Muscle layer of duodenum (tissue), 2 donors: ENCODE measurements at regions not wholly inside any gene's neighbourhood (a gene's known extent, or its start where the extent isn't known, plus 50 kb on each side); places are given as distances from the start of the nearest gene placed in this dataset.
"Not testable (repeated sequence)": the region's sequence is repeated elsewhere in the genome, so short reads cannot be mapped to it uniquely, and the experiment has no call there.

Experiments
- H3K27ac ChIP-seq: one replicate; pipeline ENCODE4 v1.7.0; 2013; ENCODE audit warnings: mild to moderate bottlenecking, low read length
- H3K27me3 ChIP-seq: one replicate; pipeline ENCODE4 v1.7.0; 2013; ENCODE audit warnings: low read depth, mild to moderate bottlenecking, control low read depth, low read length
- H3K36me3 ChIP-seq, 2 donors: one replicate each; pipeline ENCODE4 v1.7.0; 2013; ENCODE audit warnings: low read length in 2 of 2, control low read depth in 1 of 2, mild to moderate bottlenecking in 1 of 2; ENCODE audit not compliant: insufficient read depth in 2 of 2, control insufficient read depth in 1 of 2
- H3K4me1 ChIP-seq, 2 donors: one replicate each; pipeline ENCODE4 v1.7.0; 2013; ENCODE audit warnings: low read length in 2 of 2, mild to moderate bottlenecking in 2 of 2, control low read depth in 1 of 2, moderate library complexity in 1 of 2; ENCODE audit not compliant: insufficient read depth in 2 of 2, control insufficient read depth in 1 of 2
- H3K4me3 ChIP-seq, 2 donors: one replicate each; pipeline ENCODE4 v1.7.0; 2013; ENCODE audit warnings: low read length in 2 of 2, low read depth in 1 of 2, mild to moderate bottlenecking in 1 of 2
- H3K9me3 ChIP-seq, 2 donors: one replicate each; pipeline ENCODE4 v1.7.0; 2013; ENCODE audit warnings: low read length in 2 of 2, control low read depth in 1 of 2, mild to moderate bottlenecking in 1 of 2; ENCODE audit not compliant: control insufficient read depth in 1 of 2
- donor health status: healthy.

DNA sequence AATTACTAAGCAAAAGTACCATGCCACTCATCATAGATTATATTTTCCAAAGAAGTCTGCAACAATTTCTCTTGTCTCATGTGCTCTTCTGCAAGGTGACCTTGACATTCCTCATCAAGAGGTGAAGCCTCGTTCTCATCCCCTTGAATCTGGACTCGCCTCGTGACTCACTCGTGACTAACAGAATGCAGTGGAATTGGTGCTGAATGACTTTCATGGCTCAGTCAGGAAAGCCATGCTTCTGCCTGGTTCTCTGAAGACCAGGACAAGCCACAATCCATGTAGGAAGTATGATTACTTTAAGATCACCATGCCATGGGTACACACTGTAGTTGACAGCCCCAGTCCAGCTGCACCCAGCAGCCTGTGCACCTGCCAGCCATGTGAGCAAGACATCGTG lies 335.8 kb downstream of the GADD45G start:
- H3K4me1 ChIP-seq, result peaks cover 0 to 5% of the 10 kb centered on the region in 2 donors
- H3K27me3 ChIP-seq, result no peaks in the 10 kb centered on the region
- no peak overlapping the region for H3K27ac ChIP-seq
- no peaks in the 10 kb centered on the region for H3K36me3 ChIP-seq
- H3K9me3 ChIP-seq, result no peaks in the 10 kb centered on the region
- no peak overlapping the region for H3K4me3 ChIP-seq

DNA sequence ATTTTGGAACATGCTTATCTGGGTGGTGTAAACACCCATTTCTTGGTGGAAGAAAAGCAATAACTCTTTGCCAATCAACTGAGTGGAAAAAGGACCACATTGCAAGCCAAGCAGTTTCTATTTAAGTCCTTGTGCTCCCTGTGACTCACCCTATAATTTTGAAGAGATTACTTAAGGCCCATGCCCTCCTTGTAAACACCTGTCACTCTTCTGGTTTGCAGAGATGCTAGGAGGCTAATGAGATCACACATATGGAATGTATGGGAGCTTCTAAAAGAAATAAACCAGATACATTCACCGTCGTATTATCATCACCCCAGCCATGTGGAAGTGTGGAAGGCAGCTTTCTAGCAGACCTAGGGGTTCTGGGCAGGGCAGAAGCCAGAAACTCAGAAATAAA lies 337.1 kb downstream of the GADD45G start:
- Histone ChIP-seq H3K9me3 (no peaks in the 10 kb centered on the region), H3K27me3 (no peaks in the 10 kb centered on the region), H3K4me3 (no peak overlapping the region), H3K4me1 (peaks cover 0 to 9% of the 10 kb centered on the region in 2 donors), H3K27ac (no peak overlapping the region), H3K36me3 (no peaks in the 10 kb centered on the region)

DNA sequence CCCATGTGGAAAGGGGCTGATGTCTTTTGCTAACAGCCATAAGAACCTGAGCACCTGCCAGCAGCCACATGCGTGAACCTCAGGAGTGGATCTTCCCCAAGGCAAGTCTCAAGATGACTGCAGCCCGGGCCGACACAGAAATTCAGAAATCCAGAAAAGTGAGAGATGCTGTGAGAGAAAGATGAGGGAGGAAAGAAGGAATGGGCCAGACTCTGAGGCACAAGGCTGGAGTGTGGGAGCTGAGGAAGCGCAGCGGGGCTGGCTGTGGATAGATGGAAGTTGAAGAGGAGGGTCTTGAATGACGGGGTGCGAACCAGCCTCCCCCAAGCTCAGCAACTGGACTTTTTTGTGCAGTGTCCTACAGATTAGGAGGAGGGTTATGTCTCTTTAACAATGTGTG lies 337.8 kb downstream of the GADD45G start:
- no peak overlapping the region for H3K27ac ChIP-seq
- peaks cover 0 to 9% of the 10 kb centered on the region in 2 donors for H3K4me1 ChIP-seq
- H3K9me3 ChIP-seq, result no peaks in the 10 kb centered on the region
- H3K27me3 ChIP-seq, result no peaks in the 10 kb centered on the region
- H3K36me3 ChIP-seq, result no peaks in the 10 kb centered on the region
- H3K4me3 ChIP-seq, result no peak overlapping the region

DNA sequence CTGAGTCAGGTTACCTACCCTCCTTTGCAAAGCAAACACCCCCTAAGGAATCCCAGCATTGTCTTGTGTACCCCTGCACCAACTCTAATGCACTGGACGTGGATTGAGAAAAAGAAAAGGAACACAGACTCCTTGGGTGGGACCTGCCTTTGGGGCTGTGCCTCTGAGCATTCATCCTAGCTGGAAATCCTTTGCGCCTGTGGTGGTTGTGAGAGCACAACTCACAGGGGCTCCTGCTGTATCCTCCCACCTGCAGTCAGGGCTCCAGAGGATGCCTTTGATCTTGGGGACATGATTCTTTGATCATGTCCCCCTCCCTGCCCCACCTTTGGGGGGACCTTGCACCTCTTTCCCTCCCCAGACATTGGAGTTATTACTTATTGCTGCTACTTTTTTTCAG lies 338.5 kb downstream of the GADD45G start:
- Histone ChIP-seq H3K27ac (no peak overlapping the region), H3K4me3 (no peak overlapping the region), H3K36me3 (no peaks in the 10 kb centered on the region), H3K4me1 (peaks cover 0 to 9% of the 10 kb centered on the region in 2 donors), H3K27me3 (no peaks in the 10 kb centered on the region), H3K9me3 (no peaks in the 10 kb centered on the region)

DNA sequence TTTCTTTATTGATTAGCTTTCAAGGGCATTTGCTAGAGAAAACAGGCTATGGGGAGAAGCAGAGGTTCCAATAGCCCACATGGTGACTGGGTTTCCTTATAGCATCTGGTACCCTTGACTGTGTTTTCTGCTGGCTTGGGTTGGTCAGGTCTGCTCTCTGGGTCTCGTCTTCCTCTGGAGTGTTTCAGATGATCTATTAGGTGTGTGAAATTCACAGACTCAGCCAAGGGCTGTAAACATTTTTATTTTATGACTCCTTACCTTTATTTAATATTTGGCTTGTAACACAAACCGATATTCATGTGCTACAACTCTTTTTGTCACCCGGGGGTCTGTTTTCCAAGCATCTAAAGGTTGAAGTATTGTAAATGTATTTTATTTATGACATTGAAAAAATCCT lies 338.9 kb downstream of the GADD45G start:
- Histone ChIP-seq H3K27me3 (no peaks in the 10 kb centered on the region), H3K9me3 (no peaks in the 10 kb centered on the region), H3K4me3 (no peak overlapping the region), H3K36me3 (no peaks in the 10 kb centered on the region), H3K27ac (no peak overlapping the region), H3K4me1 (peaks cover 0 to 9% of the 10 kb centered on the region in 2 donors)

DNA sequence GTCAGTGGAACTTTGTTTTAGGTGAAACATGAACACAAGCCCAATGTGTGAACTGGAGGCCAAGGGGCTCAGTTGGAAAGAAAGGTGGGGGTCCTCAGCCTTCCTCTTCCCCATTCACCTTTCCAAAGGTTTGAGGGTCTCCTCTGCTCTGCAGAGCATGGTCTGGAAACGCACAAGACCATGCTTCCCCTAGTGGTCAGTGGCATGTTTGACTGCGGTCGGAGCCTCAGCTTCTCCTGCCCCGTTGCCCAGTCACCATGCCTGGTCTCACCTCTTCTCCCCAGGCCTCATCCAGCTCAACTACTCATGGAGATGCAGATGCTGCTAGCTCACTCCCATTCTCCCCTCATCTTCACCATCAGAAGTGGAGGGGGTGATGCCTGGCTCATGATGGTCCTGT lies 340.3 kb downstream of the GADD45G start:
- Histone ChIP-seq H3K27me3 (no peaks in the 10 kb centered on the region), H3K4me1 (peaks cover 0 to 9% of the 10 kb centered on the region in 2 donors), H3K27ac (no peak overlapping the region), H3K36me3 (no peaks in the 10 kb centered on the region), H3K9me3 (no peaks in the 10 kb centered on the region), H3K4me3 (no peak overlapping the region)

DNA sequence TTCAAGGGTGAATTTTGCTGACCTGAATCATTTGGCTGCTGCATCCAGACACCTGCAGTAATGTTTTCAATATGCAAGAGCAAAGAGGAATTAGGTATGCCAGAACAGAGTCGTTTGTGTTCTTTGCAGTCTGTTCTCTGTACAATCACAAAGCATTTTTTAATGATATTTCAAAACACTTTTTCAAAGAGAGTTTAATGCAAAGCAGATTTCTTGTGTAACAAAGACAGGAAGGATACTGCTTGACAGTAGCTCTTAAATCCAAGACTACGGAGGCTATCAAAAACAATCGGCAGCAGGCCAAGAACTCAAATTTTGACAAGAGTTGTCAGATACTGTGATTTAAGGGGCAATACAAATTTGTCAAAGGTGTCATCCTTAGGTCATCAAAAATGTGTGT lies 341.9 kb downstream of the GADD45G start:
- H3K4me1 ChIP-seq, result peaks cover 0 to 9% of the 10 kb centered on the region in 2 donors
- no peaks in the 10 kb centered on the region for H3K9me3 ChIP-seq
- no peaks in the 10 kb centered on the region for H3K36me3 ChIP-seq
- H3K27me3 ChIP-seq, result no peaks in the 10 kb centered on the region
- H3K4me3 ChIP-seq, result no peak overlapping the region
- H3K27ac ChIP-seq, result no peak overlapping the region

DNA sequence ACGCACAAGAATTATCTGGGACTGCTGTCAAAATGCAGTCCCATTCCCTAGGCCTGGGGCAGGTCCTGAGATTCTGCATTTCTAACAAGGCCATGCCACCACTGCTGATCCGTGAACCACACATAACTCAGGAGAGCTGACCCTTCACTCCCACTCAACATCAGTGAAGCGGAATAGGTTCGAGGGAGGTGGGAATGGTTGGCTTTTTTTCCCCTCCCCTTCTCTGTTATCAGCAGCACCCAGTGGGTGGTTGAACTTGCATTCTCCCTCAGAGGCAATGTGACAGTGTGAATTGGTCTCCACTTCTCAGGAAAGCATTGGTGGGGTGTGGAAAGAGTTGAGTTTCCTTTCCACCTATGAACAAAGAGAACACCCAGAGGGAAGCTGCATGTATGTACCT lies 344.3 kb downstream of the GADD45G start:
- H3K9me3 ChIP-seq, result no peaks in the 10 kb centered on the region
- H3K27me3 ChIP-seq, result no peaks in the 10 kb centered on the region
- H3K36me3 ChIP-seq, result no peaks in the 10 kb centered on the region
- H3K4me3 ChIP-seq, result no peak overlapping the region
- no peak overlapping the region for H3K27ac ChIP-seq
- H3K4me1 ChIP-seq, result peaks cover 0 to 14% of the 10 kb centered on the region in 2 donors

DNA sequence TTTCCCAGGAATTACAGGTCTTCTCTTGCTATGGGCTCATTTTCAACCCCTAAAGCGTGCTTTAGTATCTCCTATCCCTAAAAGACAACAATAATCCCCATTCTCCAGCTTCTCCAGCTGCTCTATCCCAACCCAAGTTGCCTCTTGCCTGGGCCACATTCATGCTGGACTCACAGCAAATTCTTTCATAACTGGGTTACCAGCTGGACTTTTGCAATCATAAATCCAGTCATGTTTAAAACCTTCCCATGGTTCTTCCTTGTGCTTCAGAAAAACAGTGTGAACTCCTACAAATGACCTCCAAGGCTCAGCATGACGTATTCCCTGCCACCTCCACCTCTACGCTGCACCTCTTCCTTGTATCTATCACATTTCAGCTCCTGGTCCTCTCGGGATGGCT lies 346.9 kb downstream of the GADD45G start:
- H3K27ac ChIP-seq, result no peak overlapping the region
- no peaks in the 10 kb centered on the region for H3K9me3 ChIP-seq

DNA sequence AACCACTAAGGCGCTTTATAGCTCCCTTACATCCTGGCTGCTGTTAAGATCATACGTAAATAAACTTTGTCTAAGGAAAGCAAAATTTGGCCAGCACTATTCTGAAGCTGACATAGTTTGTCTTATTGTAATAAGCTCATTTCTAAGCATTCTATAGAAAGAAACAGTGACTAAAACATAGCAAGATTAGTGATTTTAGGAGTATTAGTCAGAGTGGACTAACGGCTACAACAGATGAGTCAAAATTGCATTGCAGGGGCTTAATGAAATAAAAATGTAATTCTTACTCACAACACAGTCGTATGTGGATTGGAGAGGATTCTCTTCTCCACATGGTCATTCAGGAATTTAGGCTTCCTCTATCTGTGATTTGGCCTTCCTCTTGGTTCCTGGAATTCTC lies 347.6 kb downstream of the GADD45G start:
- Histone ChIP-seq H3K36me3 (no peaks in the 10 kb centered on the region), H3K27me3 (no peaks in the 10 kb centered on the region), H3K9me3 (no peaks in the 10 kb centered on the region), H3K27ac (no peak overlapping the region), H3K4me1 (peaks cover 0 to 10% of the 10 kb centered on the region in 2 donors), H3K4me3 (no peak overlapping the region)

More for the DNA sequence above, 346.9 kb downstream of the GADD45G start:
- H3K4me1 ChIP-seq, result peaks cover 0 to 11% of the 10 kb centered on the region in 2 donors
- H3K27me3 ChIP-seq, result no peaks in the 10 kb centered on the region
- no peaks in the 10 kb centered on the region for H3K36me3 ChIP-seq
- H3K4me3 ChIP-seq, result no peak overlapping the region

DNA sequence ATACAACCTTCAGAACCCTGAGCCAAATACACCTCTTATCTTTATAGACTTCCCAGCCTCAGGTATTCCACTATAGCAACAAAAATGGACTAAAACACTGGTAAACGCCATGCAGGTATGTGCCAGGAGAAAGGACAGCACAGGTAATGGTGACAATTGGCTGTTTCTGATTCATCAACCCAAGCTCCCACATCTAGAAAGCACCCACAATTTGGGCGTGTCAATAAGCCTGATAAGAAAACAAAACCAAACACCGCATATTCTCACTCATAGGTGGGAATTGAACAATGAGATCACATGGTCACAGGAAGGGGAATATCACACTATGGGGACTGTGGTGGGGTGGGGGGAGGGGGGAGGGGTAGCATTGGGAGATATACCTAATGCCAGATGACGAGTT lies 348.5 kb downstream of the GADD45G start:
- H3K27ac ChIP-seq, H3K9me3 ChIP-seq, H3K4me1 ChIP-seq, H3K36me3 ChIP-seq, H3K27me3 ChIP-seq, H3K4me3 ChIP-seq: not testable (repeated sequence)

DNA sequence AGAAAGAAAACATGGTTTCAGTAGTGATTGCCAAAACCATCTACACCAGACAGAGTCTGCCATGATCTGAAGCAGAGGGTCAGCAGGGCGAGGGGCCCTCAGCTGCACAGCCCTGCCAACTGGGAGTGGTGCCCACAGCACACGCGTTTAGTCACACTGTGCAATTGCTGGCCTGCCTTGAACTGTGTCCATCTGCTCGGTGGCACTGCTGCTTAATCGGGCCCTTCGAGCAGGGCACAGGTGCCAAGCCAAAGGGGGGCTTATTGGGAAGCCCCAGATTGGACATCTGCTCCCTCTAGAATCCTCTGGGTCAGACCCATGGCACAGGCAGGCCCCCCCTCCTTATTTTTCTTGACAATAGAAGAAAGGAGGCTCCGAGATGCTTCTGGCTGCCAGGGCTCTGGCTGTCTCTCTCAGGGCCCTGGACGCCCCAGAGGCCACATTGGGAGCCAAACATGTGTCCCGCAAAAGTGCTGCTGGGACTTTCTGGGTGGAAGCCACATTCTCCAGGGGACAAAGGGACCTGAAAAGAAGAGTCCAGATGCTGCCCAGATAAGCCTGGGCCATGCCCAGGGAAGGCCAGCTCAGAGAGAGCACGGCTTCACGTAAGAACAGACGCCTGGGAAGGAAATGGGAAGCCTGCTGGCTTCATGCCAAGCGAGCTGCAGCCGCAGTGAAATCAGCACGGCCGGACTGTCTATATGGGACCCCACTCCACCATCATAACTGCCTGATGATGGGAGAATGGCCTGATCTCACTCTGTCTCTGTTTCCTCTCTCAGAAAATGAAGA lies 349.2 kb downstream of the GADD45G start:
- Histone ChIP-seq H3K4me1 (peaks cover 0 to 10% of the 10 kb centered on the region in 2 donors), H3K27ac (no peak overlapping the region), H3K27me3 (no peaks in the 10 kb centered on the region), H3K4me3 (no peak overlapping the region), H3K9me3 (no peaks in the 10 kb centered on the region), H3K36me3 (no peaks in the 10 kb centered on the region)
